SW480 (cell line): ENCODE measurements at regions not wholly inside any gene's neighbourhood (a gene's known extent, or its start where the extent isn't known, plus 50 kb on each side); places are given as distances from the start of the nearest gene placed in this dataset.

Experiments used
- DNase-seq: peaks from one replicate; pipeline ENCODE4 v3.0.0-alpha.2; 2016; ENCODE audit warnings: low spot score

GRCh38 chr21:39022863-39023693 lies 160.2 kb downstream of the PSMG1 start:
- peak; percentile 34 for DNase-seq

- no peak for DNase-seq
These were observed 160.8 kb downstream of the PSMG1 start for GRCh38 chr21:39022466-39022862.

- no peak for DNase-seq
These were observed 161.2 kb downstream of the PSMG1 start for GRCh38 chr21:39022035-39022434.

- no peak for DNase-seq
These were observed 161.8 kb downstream of the PSMG1 start for GRCh38 chr21:39021478-39021832.

GRCh38 chr21:39020751-39021477 lies 162.3 kb downstream of the PSMG1 start:
- peak; percentile 33 for DNase-seq

GRCh38 chr21:39018730-39019129 lies 164.5 kb downstream of the PSMG1 start:
- no peak for DNase-seq

- DNase-seq = no peak
These were observed 166.4 kb downstream of the PSMG1 start for GRCh38 chr21:39016740-39017315.

- no peak for DNase-seq
These were observed 168.5 kb downstream of the PSMG1 start for GRCh38 chr21:39014747-39015146.

GRCh38 chr21:39012326-39013230 lies 170.7 kb downstream of the PSMG1 start:
- no peak for DNase-seq

GRCh38 chr21:39011911-39012310 lies 171.3 kb downstream of the PSMG1 start:
- DNase-seq = no peak

- no peak for DNase-seq
These were observed 172.4 kb downstream of the PSMG1 start for GRCh38 chr21:39010629-39011404.

GRCh38 chr21:39009587-39010225 lies 173.5 kb downstream of the PSMG1 start:
- no peak for DNase-seq

GRCh38 chr21:39007985-39008384 lies 175.3 kb downstream of the PSMG1 start:
- no peak for DNase-seq

- DNase-seq = no peak
These were observed 175.7 kb downstream of the PSMG1 start for GRCh38 chr21:39007532-39007931.

GRCh38 chr21:39006571-39007311 lies 176.5 kb downstream of the PSMG1 start:
- DNase-seq = no peak

- no peak for DNase-seq
These were observed 177.8 kb downstream of the PSMG1 start for GRCh38 chr21:39005502-39005787.

GRCh38 chr21:39004634-39005501 lies 178.4 kb downstream of the PSMG1 start:
- no peak for DNase-seq

GRCh38 chr21:39003982-39004633 lies 179.1 kb downstream of the PSMG1 start:
- no peak for DNase-seq

GRCh38 chr21:39001341-39001740 lies 181.9 kb downstream of the PSMG1 start:
- no peak for DNase-seq
